Endothelial cell of hepatic sinusoid (primary cell): ENCODE measurements at regions not wholly inside any gene's neighbourhood (a gene's known extent, or its start where the extent isn't known, plus 50 kb on each side); places are given as distances from the start of the nearest gene placed in this dataset.
"Not testable (repeated sequence)": the region's sequence is repeated elsewhere in the genome, so short reads cannot be mapped to it uniquely, and the experiment has no call there.

Experiments used
- in situ Hi-C: cut with HindIII; loops from 2 replicates; pipeline ENCODE4 v1.10.0; 2017; ENCODE audit warnings: low sequenced_read_pairs

- in situ Hi-C loops = no loop called here
Observed at GRCh38 chr4:163077680-163078079, 89.0 kb downstream of the NAF1 start.

- in situ Hi-C loops = no loop called here
Observed at GRCh38 chr4:163072222-163072621, 94.5 kb downstream of the NAF1 start.

GRCh38 chr4:163071308-163071707, 95.4 kb downstream of the NAF1 start:
- in situ Hi-C loops = no loop called here

- in situ Hi-C loops = no loop called here
Observed at GRCh38 chr4:163070023-163070422, 96.7 kb downstream of the NAF1 start.

GRCh38 chr4:163063891-163064290, 102.8 kb downstream of the NAF1 start:
- in situ Hi-C loops = no loop called here

- in situ Hi-C loops = no loop called here
Observed at GRCh38 chr4:163048447-163048846, 118.2 kb downstream of the NAF1 start.

GRCh38 chr4:163042306-163042705, 124.4 kb downstream of the NAF1 start:
- in situ Hi-C loops = no loop called here

GRCh38 chr4:163017135-163017534, 149.6 kb downstream of the NAF1 start:
- in situ Hi-C loops = no loop called here

- in situ Hi-C loops = no loop called here
Observed at GRCh38 chr4:163012816-163013215, 153.9 kb downstream of the NAF1 start.

- in situ Hi-C loops = no loop called here
Observed at GRCh38 chr4:163003979-163004378, 162.7 kb downstream of the NAF1 start.

GRCh38 chr4:162988530-162988929, 178.2 kb downstream of the NAF1 start:
- in situ Hi-C loops = no loop called here

GRCh38 chr4:162985131-162985530, 181.6 kb downstream of the NAF1 start:
- in situ Hi-C loops = no loop called here

GRCh38 chr4:162984621-162985020, 182.1 kb downstream of the NAF1 start:
- in situ Hi-C loops = no loop called here

GRCh38 chr4:162981823-162982222, 184.9 kb downstream of the NAF1 start:
- in situ Hi-C loops = no loop called here

- in situ Hi-C loops = no loop called here
Observed at GRCh38 chr4:162978398-162978797, 188.3 kb downstream of the NAF1 start.

- in situ Hi-C loops = no loop called here
Observed at GRCh38 chr4:162977788-162978187, 188.9 kb downstream of the NAF1 start.

- in situ Hi-C loops = no loop called here
Observed at GRCh38 chr4:162972661-162973330, 193.9 kb downstream of the NAF1 start.

- in situ Hi-C loops = no loop called here
Observed at GRCh38 chr4:162969194-162969593, 197.5 kb downstream of the NAF1 start.

GRCh38 chr4:162965978-162966377, 200.7 kb downstream of the NAF1 start:
- in situ Hi-C loops = not testable (repeated sequence)

- in situ Hi-C loops = no loop called here
Observed at GRCh38 chr4:162959046-162959445, 207.6 kb downstream of the NAF1 start.

GRCh38 chr4:162957521-162958143, 209.1 kb downstream of the NAF1 start:
- in situ Hi-C loops = no loop called here

GRCh38 chr4:162954976-162955375, 211.7 kb downstream of the NAF1 start:
- in situ Hi-C loops = no loop called here

GRCh38 chr4:162952232-162952631, 214.5 kb downstream of the NAF1 start:
- in situ Hi-C loops = no loop called here
